ENCODE measurements at regions not wholly inside any gene's neighbourhood (a gene's known extent, or its start where the extent isn't known, plus 50 kb on each side); places are given as distances from the start of the nearest gene placed in this dataset.

DNA sequence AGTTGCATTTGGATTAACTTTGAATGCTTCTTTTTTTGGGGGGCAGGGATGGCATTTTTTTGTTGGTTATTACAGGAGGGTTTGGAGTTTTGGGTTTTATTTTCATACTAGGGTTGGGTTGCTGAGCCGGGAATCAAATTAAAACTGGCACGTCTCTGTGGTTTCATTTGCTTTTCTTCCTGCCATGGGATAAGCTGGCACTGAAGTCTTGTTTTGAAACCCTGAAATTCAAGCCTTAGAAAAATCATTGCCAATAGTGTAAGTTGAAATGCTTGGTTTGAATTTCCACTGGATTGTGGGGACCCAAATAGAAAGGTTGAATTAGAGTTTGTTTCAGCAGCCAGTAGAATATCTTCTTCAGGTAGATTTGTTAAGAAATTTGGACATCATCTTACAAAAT is 193.1 kb upstream of the DCBLD2 start:
- no peak overlapping the region for H3K4me3 ChIP-seq
- H3K9me3 ChIP-seq (replicated peaks), result no peaks in the 10 kb centered on the region
- no peaks in the 10 kb centered on the region for H3K4me1 ChIP-seq
- H3K27me3 ChIP-seq (ENCODE audit: low read depth), result no peaks in the 10 kb centered on the region
- no peak for DNase-seq
- intact Hi-C loops (cut with micrococcal nuclease), result no loop called here
- TF ChIP-seq, protein P1, sequence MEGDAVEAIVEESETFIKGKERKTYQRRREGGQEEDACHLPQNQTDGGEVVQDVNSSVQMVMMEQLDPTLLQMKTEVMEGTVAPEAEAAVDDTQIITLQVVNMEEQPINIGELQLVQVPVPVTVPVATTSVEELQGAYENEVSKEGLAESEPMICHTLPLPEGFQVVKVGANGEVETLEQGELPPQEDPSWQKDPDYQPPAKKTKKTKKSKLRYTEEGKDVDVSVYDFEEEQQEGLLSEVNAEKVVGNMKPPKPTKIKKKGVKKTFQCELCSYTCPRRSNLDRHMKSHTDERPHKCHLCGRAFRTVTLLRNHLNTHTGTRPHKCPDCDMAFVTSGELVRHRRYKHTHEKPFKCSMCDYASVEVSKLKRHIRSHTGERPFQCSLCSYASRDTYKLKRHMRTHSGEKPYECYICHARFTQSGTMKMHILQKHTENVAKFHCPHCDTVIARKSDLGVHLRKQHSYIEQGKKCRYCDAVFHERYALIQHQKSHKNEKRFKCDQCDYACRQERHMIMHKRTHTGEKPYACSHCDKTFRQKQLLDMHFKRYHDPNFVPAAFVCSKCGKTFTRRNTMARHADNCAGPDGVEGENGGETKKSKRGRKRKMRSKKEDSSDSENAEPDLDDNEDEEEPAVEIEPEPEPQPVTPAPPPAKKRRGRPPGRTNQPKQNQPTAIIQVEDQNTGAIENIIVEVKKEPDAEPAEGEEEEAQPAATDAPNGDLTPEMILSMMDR (IDR thresholded peaks at IDR 0.05; ENCODE audit: borderline replicate concordance), result no peak
- no peaks in the 10 kb centered on the region for H3K36me3 ChIP-seq
- no peak overlapping the region for H3K27ac ChIP-seq (replicated peaks)

DNA sequence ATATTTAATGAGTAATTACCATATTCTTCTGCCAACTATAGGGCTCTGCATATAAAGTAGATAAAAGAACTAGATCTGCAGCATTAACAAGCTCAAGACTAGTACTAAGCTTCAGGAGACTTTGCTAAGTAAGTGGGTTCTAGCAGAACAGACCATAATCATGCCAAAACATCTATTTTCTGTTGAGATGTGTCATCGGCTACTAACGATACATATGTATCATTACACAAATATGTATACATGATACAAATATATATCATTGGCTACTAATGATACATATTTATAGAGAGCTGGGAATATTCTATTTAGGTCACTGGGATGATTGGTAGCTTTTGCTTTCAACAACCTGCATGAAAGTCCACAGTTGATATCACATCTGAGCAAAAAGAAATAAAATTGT is 185.8 kb upstream of the DCBLD2 start:
- Histone ChIP-seq H3K4me3 (no peak overlapping the region), H3K4me1 (no peaks in the 10 kb centered on the region), H3K27me3 (ENCODE audit: low read depth) (no peaks in the 10 kb centered on the region), H3K27ac (replicated peaks) (no peak overlapping the region), H3K36me3 (no peaks in the 10 kb centered on the region), H3K9me3 (replicated peaks) (no peaks in the 10 kb centered on the region)
- TF ChIP-seq, protein P1 (IDR thresholded peaks at IDR 0.05; ENCODE audit: borderline replicate concordance), result no peak
- no peak for DNase-seq
- intact Hi-C loops (cut with micrococcal nuclease), result no loop called here

DNA sequence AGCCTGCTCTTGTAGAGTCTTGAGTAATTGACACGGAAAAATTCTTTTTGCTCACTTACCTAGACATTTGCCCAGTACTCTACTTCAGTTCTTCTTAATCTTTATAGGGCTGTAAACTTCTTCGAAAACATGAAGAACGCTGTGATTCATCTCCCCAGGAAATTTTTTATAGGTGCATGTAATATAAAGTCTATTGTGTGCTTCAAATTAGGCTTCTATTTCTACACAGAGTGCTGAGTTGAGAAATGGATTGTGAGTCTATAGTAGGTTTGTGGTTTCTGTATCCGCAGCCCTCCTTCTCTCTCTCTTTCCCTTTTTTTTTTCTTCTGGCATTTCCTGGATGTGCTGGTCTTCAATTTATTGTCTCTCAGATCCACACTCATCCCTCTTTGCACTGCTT is 183.3 kb upstream of the DCBLD2 start:
- TF ChIP-seq, protein P1 (IDR thresholded peaks at IDR 0.05; ENCODE audit: borderline replicate concordance), result no peak
- Histone ChIP-seq H3K27me3 (ENCODE audit: low read depth) (no peaks in the 10 kb centered on the region), H3K9me3 (replicated peaks) (no peaks in the 10 kb centered on the region), H3K36me3 (no peaks in the 10 kb centered on the region), H3K4me3 (no peak overlapping the region), H3K27ac (replicated peaks) (no peak overlapping the region), H3K4me1 (no peaks in the 10 kb centered on the region)
- no peak for DNase-seq
- intact Hi-C loops (cut with micrococcal nuclease), result no loop called here

DNA sequence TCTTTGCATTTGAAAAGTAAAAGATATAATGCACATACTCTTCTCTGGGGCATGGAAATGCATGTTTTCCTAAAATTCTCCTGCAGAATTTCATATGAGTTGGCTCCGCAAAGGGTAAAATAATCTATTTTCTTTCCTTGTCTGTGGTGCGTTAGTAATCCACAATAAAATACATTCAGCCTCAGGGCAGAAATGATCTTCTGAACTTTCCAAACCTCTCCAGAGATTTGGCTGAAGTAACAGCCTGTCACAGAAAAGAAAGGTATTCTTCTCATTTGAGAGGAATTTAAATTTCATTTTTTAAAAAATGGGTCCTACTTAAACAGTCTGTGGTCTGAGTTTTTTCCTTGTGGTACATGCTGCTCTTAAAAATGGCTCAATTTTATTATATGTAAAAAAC is 182.7 kb upstream of the DCBLD2 start:
- H3K27me3 ChIP-seq (ENCODE audit: low read depth), result no peaks in the 10 kb centered on the region
- H3K9me3 ChIP-seq (replicated peaks), result no peaks in the 10 kb centered on the region
- no peaks in the 10 kb centered on the region for H3K4me1 ChIP-seq
- intact Hi-C loops (cut with micrococcal nuclease), result no loop called here
- no peak for DNase-seq
- no peaks in the 10 kb centered on the region for H3K36me3 ChIP-seq
- H3K4me3 ChIP-seq, result no peak overlapping the region
- H3K27ac ChIP-seq (replicated peaks), result no peak overlapping the region
- TF ChIP-seq, protein P1 (IDR thresholded peaks at IDR 0.05; ENCODE audit: borderline replicate concordance), result no peak

DNA sequence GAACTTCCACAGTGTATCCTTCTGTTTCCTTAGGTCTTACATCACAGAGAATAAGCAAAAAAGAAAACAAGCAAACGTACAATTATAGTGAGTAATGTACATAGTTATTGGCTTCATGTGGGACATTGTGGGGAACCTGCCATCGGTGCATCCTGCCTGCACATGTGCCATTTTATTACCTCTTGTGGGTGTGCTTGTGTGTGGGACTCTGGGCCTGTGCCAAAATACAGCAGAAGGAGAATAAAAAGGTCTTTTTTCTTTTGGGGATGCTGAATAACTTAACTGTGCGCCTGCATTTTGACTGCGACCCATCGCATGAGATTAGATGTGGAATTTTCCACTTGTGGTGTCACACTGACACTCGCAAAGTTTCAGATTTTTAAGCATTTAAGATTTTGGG is 169.6 kb upstream of the DCBLD2 start:
- DNase-seq, result no peak
- H3K9me3 ChIP-seq (replicated peaks), result peaks cover 9% of the 10 kb centered on the region
- intact Hi-C loops (cut with micrococcal nuclease), result no loop called here
- H3K4me1 ChIP-seq, result no peaks in the 10 kb centered on the region
- H3K4me3 ChIP-seq, result no peak overlapping the region
- no peaks in the 10 kb centered on the region for H3K36me3 ChIP-seq
- TF ChIP-seq, protein P1 (IDR thresholded peaks at IDR 0.05; ENCODE audit: borderline replicate concordance), result no peak
- H3K27me3 ChIP-seq (ENCODE audit: low read depth), result no peaks in the 10 kb centered on the region
- H3K27ac ChIP-seq (replicated peaks), result no peak overlapping the region

DNA sequence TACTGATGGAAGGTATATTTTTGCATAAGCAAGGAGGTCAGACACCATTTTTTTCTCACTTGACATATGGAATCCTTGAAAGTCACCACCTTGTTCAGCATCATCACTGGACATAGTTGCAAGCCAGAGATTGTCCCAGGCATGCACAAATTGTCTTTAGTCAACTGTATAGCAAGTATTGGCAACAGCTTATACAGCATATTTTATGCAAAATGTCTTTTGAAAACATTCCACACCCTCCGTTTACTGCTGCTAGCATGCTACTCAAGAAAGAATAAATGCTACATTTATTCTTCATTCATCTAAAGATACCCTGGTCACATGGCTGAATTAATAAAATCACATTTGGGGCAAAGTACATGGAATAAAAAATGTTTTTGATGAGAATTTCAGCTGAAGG is 168.5 kb upstream of the DCBLD2 start:
- DNase-seq, result no peak
- H3K36me3 ChIP-seq, result no peaks in the 10 kb centered on the region
- peaks cover 9% of the 10 kb centered on the region for H3K9me3 ChIP-seq (replicated peaks)
- no peak overlapping the region for H3K4me3 ChIP-seq
- TF ChIP-seq, protein P1 (IDR thresholded peaks at IDR 0.05; ENCODE audit: borderline replicate concordance), result no peak
- intact Hi-C loops (cut with micrococcal nuclease), result no loop called here
- H3K27me3 ChIP-seq (ENCODE audit: low read depth), result no peaks in the 10 kb centered on the region
- no peak overlapping the region for H3K27ac ChIP-seq (replicated peaks)
- H3K4me1 ChIP-seq, result no peaks in the 10 kb centered on the region

Data from left ventricle myocardium inferior (tissue), 1 donor.